HCT116 (cell line): ENCODE measurements at regions not wholly inside any gene's neighbourhood (a gene's known extent, or its start where the extent isn't known, plus 50 kb on each side); places are given as distances from the start of the nearest gene placed in this dataset.

Experiments
- ATAC-seq: fragments of 200-7000 bp; cut with Tn5 transposase; 2 replicates; pipeline ENCODE4 v1.9.1; 2020; ENCODE audit warnings: mild to moderate bottlenecking, moderate library complexity
- BruUV-seq: library from RNA; stranded (reverse); fragments of 400-500 nt; replicated peaks from 2 replicates; lab custom pipeline; 2021; lab: Mats Ljungman, UMichigan
- CTCF ChIA-PET: fragments of 300-600 bp; sonication (Branson Sonifier 250); formaldehyde crosslinking; loops from one replicate; lab custom pipeline; 2021; ENCODE audit warnings: antibody characterized with exemption; lab: Charles Lee
- POLR2A ChIA-PET: fragments of 300-600, 350-600 bp; sonication (Branson Sonifier 250); formaldehyde crosslinking; loops from one replicate; lab custom pipeline; 2021; ENCODE audit warnings: antibody characterized with exemption; lab: Charles Lee
- RAD21 ChIA-PET, 2 experiments: fragments of 300-600 bp; sonication (Branson Sonifier 250); formaldehyde crosslinking; loops; one replicate each; lab custom pipeline; 2023; ENCODE audit warnings: low total read pairs in 2 of 2; ENCODE audit not compliant: uncharacterized antibody in 2 of 2, unreplicated experiment in 2 of 2, low non-redundant PET in 1 of 2; lab: Charles Lee
- DNase-seq: peaks from one replicate; pipeline ENCODE4 v3.0.0-alpha.2; 2010; ENCODE audit warnings: low read depth, low spot score
- H2AFZ ChIP-seq: fragments of 200-600 bp; shearing (Covaris generic), sonication (generic); 2 replicates; pipeline ENCODE4 v1.6.1; 2017; ENCODE audit warnings: low read depth, mixed run types, mixed read lengths, antibody characterized with exemption, low read length; ENCODE audit not compliant: poor library complexity, severe bottlenecking
- H3K27ac ChIP-seq: 2 replicates; pipeline ENCODE4 v1.5.1; 2012; ENCODE audit warnings: low read depth, low read length
- H3K27me3 ChIP-seq: fragments of 200-600 bp; sonication (generic); 2 replicates; pipeline ENCODE4 v1.6.1; 2016; ENCODE audit warnings: mixed run types, low read length, mixed read lengths; ENCODE audit not compliant: insufficient read depth
- H3K36me3 ChIP-seq, 2 experiments: fragments of 200-500 bp in 1 of 2; fragments of 200-600 bp in 1 of 2; sonication (Bioruptor generic) in 1 of 2; sonication (generic) in 1 of 2; 2 replicates each; pipeline versions ENCODE4 v1.5.1 to v1.6.1; 2014 to 2016; ENCODE audit warnings: low read length in 2 of 2, inconsistent platforms in 1 of 2, mixed read lengths in 1 of 2, mixed run types in 1 of 2; ENCODE audit not compliant: insufficient read depth in 2 of 2, control insufficient read depth in 1 of 2
- H3K4me1 ChIP-seq, 2 experiments: fragments of 200-600 bp in 1 of 2; sonication (generic) in 1 of 2; 2 replicates each; pipeline versions ENCODE4 v1.5.1 to v1.6.1; 2012 to 2017; ENCODE audit warnings: low read length in 2 of 2, inconsistent platforms in 1 of 2, mild to moderate bottlenecking in 1 of 2, mixed read lengths in 1 of 2, mixed run types in 1 of 2, moderate library complexity in 1 of 2; ENCODE audit not compliant: insufficient read depth in 2 of 2, control insufficient read depth in 1 of 2
- H3K4me2 ChIP-seq: fragments of 200-600 bp; sonication (generic); 2 replicates; pipeline ENCODE4 v1.6.1; 2017; ENCODE audit warnings: mixed run types, low read length, mixed read lengths
- H3K4me3 ChIP-seq, 2 experiments: fragments of 200-600 bp in 1 of 2; sonication (generic) in 1 of 2; replicated peaks in 1 of 2; 2 replicates each; pipeline ENCODE4 v1.5.1; 2011 to 2016; ENCODE audit warnings: low read length in 2 of 2, control low read depth in 1 of 2, low read depth in 1 of 2, mild to moderate bottlenecking in 1 of 2, mixed read lengths in 1 of 2, mixed run types in 1 of 2
- H3K79me2 ChIP-seq: fragments of 200-600 bp; sonication (generic); 2 replicates; pipeline ENCODE4 v1.6.1; 2017; ENCODE audit warnings: mild to moderate bottlenecking, mixed run types, low read length, moderate library complexity, mixed read lengths; ENCODE audit not compliant: insufficient read depth
- H3K9ac ChIP-seq: fragments of 200-600 bp; sonication (generic); 2 replicates; pipeline ENCODE4 v1.6.1; 2016; ENCODE audit warnings: low read length, mixed read lengths
- H3K9me2 ChIP-seq: fragments of 200-600 bp; sonication (generic), shearing (Covaris generic); 2 replicates; pipeline ENCODE4 v1.6.1; 2017; ENCODE audit warnings: mixed run types, mild to moderate bottlenecking, moderate library complexity; ENCODE audit not compliant: insufficient read depth
- H3K9me3 ChIP-seq, 2 experiments: fragments of 200-500 bp in 1 of 2; fragments of 200-600 bp in 1 of 2; sonication (Bioruptor generic) in 1 of 2; sonication (generic) in 1 of 2; 2 replicates each; pipeline ENCODE4 v1.6.1; 2014 to 2017; ENCODE audit warnings: low read length in 2 of 2, mixed read lengths in 2 of 2, inconsistent platforms in 1 of 2, low read depth in 1 of 2, mild to moderate bottlenecking in 1 of 2, mixed run types in 1 of 2, moderate library complexity in 1 of 2; ENCODE audit not compliant: control insufficient read depth in 1 of 2, insufficient read depth in 1 of 2
- H4K20me1 ChIP-seq: fragments of 200-600 bp; sonication (generic), shearing (Covaris generic); 2 replicates; pipeline ENCODE4 v1.6.1; 2017; ENCODE audit warnings: mixed run types, mild to moderate bottlenecking, moderate library complexity; ENCODE audit not compliant: insufficient read depth
- ATF3 ChIP-seq: IDR thresholded peaks from 2 replicates; pipeline ENCODE4 v1.6.1; 2012
- CTCF ChIP-seq, 3 experiments: fragments of 200-600 bp in 1 of 3; sonication (generic) in 1 of 3; IDR thresholded peaks in 2 of 3; conservative IDR thresholded peaks in 1 of 3; 2 replicates each; pipeline ENCODE4 v1.5.1; 2012 to 2017; ENCODE audit warnings: low read depth in 2 of 3, low read length in 2 of 3, antibody characterized with exemption in 1 of 3, borderline replicate concordance in 1 of 3, control low read depth in 1 of 3, mild to moderate bottlenecking in 1 of 3, mixed read lengths in 1 of 3, mixed run types in 1 of 3, moderate library complexity in 1 of 3; ENCODE audit not compliant: insufficient read depth in 1 of 3
- EGR1 ChIP-seq: IDR thresholded peaks from 2 replicates; pipeline ENCODE4 v1.6.1; 2012; ENCODE audit warnings: low read depth
- EZH2phosphoT487 ChIP-seq: fragments of 200-600 bp; IDR thresholded peaks from 2 replicates; pipeline ENCODE4 v1.6.1; 2018; ENCODE audit warnings: antibody characterized with exemption, borderline replicate concordance
- MAX ChIP-seq: IDR thresholded peaks from 2 replicates; pipeline ENCODE4 v1.6.1; 2012
- RAD21 ChIP-seq: IDR thresholded peaks from 2 replicates; pipeline ENCODE4 v1.6.1; 2012; ENCODE audit warnings: low read depth, mild to moderate bottlenecking
- SRF ChIP-seq: IDR thresholded peaks from 2 replicates; pipeline ENCODE4 v1.6.1; 2012; ENCODE audit warnings: low read depth
- TCF7L2 ChIP-seq: IDR thresholded peaks from 2 replicates; pipeline ENCODE4 v1.7.0; 2011; ENCODE audit warnings: borderline replicate concordance, inconsistent platforms; ENCODE audit not compliant: insufficient read depth, insufficient read length; ENCODE audit errors: extremely low read depth
- YY1 ChIP-seq: IDR thresholded peaks from 2 replicates; pipeline ENCODE4 v1.6.1; 2011; ENCODE audit warnings: low read length, low read depth, moderate library complexity, mild to moderate bottlenecking; ENCODE audit not compliant: insufficient replicate concordance; ENCODE audit errors: extremely low read depth
- intact Hi-C: fragments of 100-400 bp; cut with micrococcal nuclease; formaldehyde crosslinking; loops from 2 replicates; pipeline ENCODE4 v1.10.0; 2022

- Histone ChIP-seq H2AFZ (no peak overlapping the region), H3K4me3 (no peak overlapping the region), H3K36me3 (no peaks in the 10 kb centered on the region), H3K4me2 (no peak overlapping the region), H3K9me3 (no peaks in the 10 kb centered on the region), H3K27me3 (no peaks in the 10 kb centered on the region), H3K9me2 (no peaks in the 10 kb centered on the region), H4K20me1 (no peaks in the 10 kb centered on the region), H3K9ac (no peak overlapping the region), H3K27ac (no peak overlapping the region), H3K79me2 (no peaks in the 10 kb centered on the region), H3K4me1 (no peaks in the 10 kb centered on the region)
- ATAC-seq (no peak), DNase-seq (no peak)
- POLR2A ChIA-PET: no interaction called here
- BruUV-seq: no TSS peak
- CTCF ChIA-PET: no interaction called here
- TF ChIP-seq EGR1: no peak
- TF ChIP-seq EZH2phosphoT487: no peak
- TF ChIP-seq TCF7L2: no peak
- TF ChIP-seq CTCF (IDR thresholded peaks at IDR 0.05 in 2 of 3, conservative IDR thresholded peaks at IDR 0.05 in 1 of 3; ENCODE audit: borderline replicate concordance in 1 of 3, insufficient read depth in 1 of 3, low read depth in 2 of 3, low read length in 2 of 3): no peak
- TF ChIP-seq SRF: no peak
- no peak for TF ChIP-seq MAX
- no peak for TF ChIP-seq YY1
- no peak for TF ChIP-seq RAD21
- no peak for TF ChIP-seq ATF3
- intact Hi-C loops: no loop called here
- RAD21 ChIA-PET: no interaction called here
Observed at GRCh38 chrX:25295466-25295865, 279.7 kb upstream of the ARX start.
